BJ (cell line): ENCODE measurements at regions not wholly inside any gene's neighbourhood (a gene's known extent, or its start where the extent isn't known, plus 50 kb on each side); places are given as distances from the start of the nearest gene placed in this dataset.
A peak's percentile ranks its signal among the peaks of the same experiment; 100 is the strongest.
"Not testable (repeated sequence)": the region's sequence is repeated elsewhere in the genome, so short reads cannot be mapped to it uniquely, and the experiment has no call there.

Experiments
- CTCF ChIA-PET: fragments of 350-600 bp; formaldehyde crosslinking; extraction: SDS; loops from one replicate; lab custom pipeline; 2021; ENCODE audit warnings: antibody characterized with exemption, inconsistent platforms; lab: Yijun Ruan, JAX
- POLR2A ChIA-PET: fragments of 300-600 bp; sonication (Branson Sonifier 250); formaldehyde crosslinking; extraction: SDS; loops from one replicate; lab custom pipeline; 2021; ENCODE audit warnings: antibody characterized with exemption; lab: Charles Lee
- DNase-seq: peaks from one replicate; pipeline ENCODE4 v3.0.0-alpha.2; 2011; ENCODE audit warnings: low read depth
- H3K27me3 ChIP-seq: 2 replicates; pipeline ENCODE4 v1.6.0; 2011; ENCODE audit warnings: low read length; ENCODE audit not compliant: control insufficient read depth, insufficient read depth
- H3K36me3 ChIP-seq: 2 replicates; pipeline ENCODE4 v1.5.1; 2011; ENCODE audit warnings: low read length; ENCODE audit not compliant: control insufficient read depth, insufficient read depth
- H3K4me3 ChIP-seq: 2 replicates; pipeline ENCODE4 v1.5.1; 2011; ENCODE audit warnings: low read depth, mild to moderate bottlenecking, control low read depth, low read length
- CTCF ChIP-seq: IDR thresholded peaks from 2 replicates; pipeline ENCODE4 v1.5.1; 2011; ENCODE audit warnings: low read depth, mild to moderate bottlenecking, control low read depth, inconsistent platforms, low read length, moderate library complexity; ENCODE audit not compliant: insufficient read depth

- ChIA-PET POLR2A (no interaction called here), CTCF (no interaction called here)
- Histone ChIP-seq H3K27me3 (no peaks in the 10 kb centered on the region), H3K36me3 (no peaks in the 10 kb centered on the region), H3K4me3 (no peak overlapping the region)
- TF ChIP-seq CTCF = no peak
- no peak for DNase-seq
Observed at GRCh38 chr14:106530031-106530422, 1003.6 kb downstream of the TMEM121 start.

- CTCF ChIA-PET = no interaction called here
- DNase-seq = no peak
- POLR2A ChIA-PET = no interaction called here
- 0 out of 2 replicates have a peak, but pooled peaks have one; percentile 2 for TF ChIP-seq CTCF
- no peaks in the 10 kb centered on the region for H3K27me3 ChIP-seq
- H3K36me3 ChIP-seq = no peaks in the 10 kb centered on the region
- no peak overlapping the region for H3K4me3 ChIP-seq
Observed at GRCh38 chr14:106530423-106531107, 1004.2 kb downstream of the TMEM121 start.

- H3K36me3 ChIP-seq, H3K4me3 ChIP-seq, POLR2A ChIA-PET, DNase-seq, CTCF ChIA-PET, H3K27me3 ChIP-seq: not testable (repeated sequence)
Observed at GRCh38 chr14:106537597-106537996, 1011.2 kb downstream of the TMEM121 start.

- no peak overlapping the region for H3K4me3 ChIP-seq
- H3K36me3 ChIP-seq = no peaks in the 10 kb centered on the region
- ChIA-PET CTCF (no interaction called here), POLR2A (no interaction called here)
- DNase-seq = no peak
- H3K27me3 ChIP-seq = no peaks in the 10 kb centered on the region
- TF ChIP-seq CTCF = no peak
Observed at GRCh38 chr14:106538201-106538600, 1011.8 kb downstream of the TMEM121 start.

GRCh38 chr14:106547735-106548434 is 1021.5 kb downstream of the TMEM121 start:
- CTCF ChIA-PET = no interaction called here

More at GRCh38 chr14:106547735-106548434, 1021.5 kb downstream of the TMEM121 start:
- POLR2A ChIA-PET = no interaction called here
- H3K36me3 ChIP-seq = no peaks in the 10 kb centered on the region
- TF ChIP-seq CTCF = no peak
- DNase-seq = no peak
- H3K4me3 ChIP-seq = no peak overlapping the region
- no peaks in the 10 kb centered on the region for H3K27me3 ChIP-seq
